Central memory CD8-positive, alpha-beta T cell (primary cell): ENCODE measurements at regions not wholly inside any gene's neighbourhood (a gene's known extent, or its start where the extent isn't known, plus 50 kb on each side); places are given as distances from the start of the nearest gene placed in this dataset.
"Not testable (repeated sequence)": the region's sequence is repeated elsewhere in the genome, so short reads cannot be mapped to it uniquely, and the experiment has no call there.

Experiments
- ATAC-seq: fragments of 150-1000 bp; cut with Tn5 transposase; replicated peaks from 2 replicates; pipeline ENCODE4 v1.10.0; 2022; ENCODE audit warnings: mild to moderate bottlenecking, moderate FRiP score, moderate number of reproducible peaks; ENCODE audit not compliant: poor library complexity, severe bottlenecking; ENCODE audit errors: extremely low read depth
- DNase-seq, 2 donors: peaks; one replicate each; pipeline ENCODE4 v3.0.0; 2021; ENCODE audit warnings: low spot score in 2 of 2
- H3K27ac Mint-ChIP-seq: one replicate; pipeline ENCODE4 v1.8.0; 2022; ENCODE audit warnings: low read depth, mild to moderate bottlenecking, moderate library complexity, mixed read lengths
- H3K27me3 Mint-ChIP-seq: one replicate; pipeline ENCODE4 v1.8.0; 2022; ENCODE audit warnings: mixed read lengths
- H3K36me3 Mint-ChIP-seq: one replicate; pipeline ENCODE4 v1.8.0; 2022; ENCODE audit warnings: mild to moderate bottlenecking, moderate library complexity, mixed read lengths; ENCODE audit not compliant: insufficient read depth
- H3K4me1 Mint-ChIP-seq: one replicate; pipeline ENCODE4 v1.8.0; 2022; ENCODE audit warnings: mixed read lengths
- H3K4me3 Mint-ChIP-seq: one replicate; pipeline ENCODE4 v1.8.0; 2022; ENCODE audit warnings: mild to moderate bottlenecking, moderate library complexity, mixed read lengths
- H3K9me3 Mint-ChIP-seq: one replicate; pipeline ENCODE4 v1.8.0; 2022; ENCODE audit warnings: mixed read lengths

GRCh38 chr4:96455045-96455720 lies 615.3 kb downstream of the PDHA2 start:
- no peaks in the 10 kb centered on the region for H3K4me1 Mint-ChIP-seq
- ATAC-seq = no peak
- peaks cover 1% of the 10 kb centered on the region for H3K36me3 Mint-ChIP-seq
- DNase-seq = no peak
- H3K4me3 Mint-ChIP-seq = no peak overlapping the region
- no peak overlapping the region for H3K27ac Mint-ChIP-seq
- no peaks in the 10 kb centered on the region for H3K27me3 Mint-ChIP-seq
- H3K9me3 Mint-ChIP-seq = peaks cover 7% of the 10 kb centered on the region

GRCh38 chr4:96458031-96458430 lies 618.1 kb downstream of the PDHA2 start:
- H3K36me3 Mint-ChIP-seq, H3K27ac Mint-ChIP-seq, H3K4me3 Mint-ChIP-seq, DNase-seq, H3K4me1 Mint-ChIP-seq, ATAC-seq, H3K27me3 Mint-ChIP-seq, H3K9me3 Mint-ChIP-seq: not testable (repeated sequence)

GRCh38 chr4:96459105-96459504 lies 619.2 kb downstream of the PDHA2 start:
- peaks cover 16% of the 10 kb centered on the region for H3K9me3 Mint-ChIP-seq
- H3K27me3 Mint-ChIP-seq = no peaks in the 10 kb centered on the region
- DNase-seq (no peak), ATAC-seq (no peak)
- no peak overlapping the region for H3K4me3 Mint-ChIP-seq
- H3K27ac Mint-ChIP-seq = no peak overlapping the region
- H3K36me3 Mint-ChIP-seq = peaks cover 1% of the 10 kb centered on the region
- H3K4me1 Mint-ChIP-seq = no peaks in the 10 kb centered on the region

DNA sequence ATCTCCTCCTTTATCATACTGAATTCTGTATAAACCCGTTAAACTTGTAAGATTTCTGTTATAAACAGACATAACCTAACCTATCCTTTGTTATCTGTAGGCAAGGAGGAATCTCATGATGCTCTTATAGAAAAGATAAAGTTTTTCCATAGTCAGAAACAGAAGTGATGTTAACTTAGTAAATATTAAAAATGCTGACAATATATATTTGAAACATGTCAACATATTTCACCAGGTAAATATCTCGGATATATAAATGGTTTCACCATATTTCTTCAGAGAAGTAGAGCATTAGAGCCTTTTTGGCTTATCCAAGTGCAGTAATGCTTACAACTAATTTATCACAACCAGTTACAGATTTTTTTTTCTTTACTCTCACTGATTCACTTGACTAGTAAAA lies 625.9 kb downstream of the PDHA2 start:
- no peak for DNase-seq
- peaks cover 21% of the 10 kb centered on the region for H3K9me3 Mint-ChIP-seq
- no peak overlapping the region for H3K27ac Mint-ChIP-seq
- no peak overlapping the region for H3K4me3 Mint-ChIP-seq
- H3K4me1 Mint-ChIP-seq = no peaks in the 10 kb centered on the region
- no peaks in the 10 kb centered on the region for H3K27me3 Mint-ChIP-seq
- H3K36me3 Mint-ChIP-seq = peaks cover 2% of the 10 kb centered on the region
- no peak for ATAC-seq

- H3K4me3 Mint-ChIP-seq = no peak overlapping the region
- H3K36me3 Mint-ChIP-seq = no peaks in the 10 kb centered on the region
- H3K27me3 Mint-ChIP-seq = no peaks in the 10 kb centered on the region
- no peaks in the 10 kb centered on the region for H3K4me1 Mint-ChIP-seq
- DNase-seq (no peak), ATAC-seq (no peak)
- peaks cover 10% of the 10 kb centered on the region for H3K9me3 Mint-ChIP-seq
- no peak overlapping the region for H3K27ac Mint-ChIP-seq
Measured at GRCh38 chr4:96471956-96472867, 632.3 kb downstream of the PDHA2 start.

GRCh38 chr4:96473246-96473645 lies 633.4 kb downstream of the PDHA2 start:
- Mint-ChIP-seq H3K27me3 (no peaks in the 10 kb centered on the region), H3K4me1 (no peaks in the 10 kb centered on the region), H3K4me3 (no peak overlapping the region), H3K36me3 (no peaks in the 10 kb centered on the region), H3K27ac (no peak overlapping the region), H3K9me3 (peaks cover 20% of the 10 kb centered on the region)
- no peak for DNase-seq
- no peak for ATAC-seq

DNA sequence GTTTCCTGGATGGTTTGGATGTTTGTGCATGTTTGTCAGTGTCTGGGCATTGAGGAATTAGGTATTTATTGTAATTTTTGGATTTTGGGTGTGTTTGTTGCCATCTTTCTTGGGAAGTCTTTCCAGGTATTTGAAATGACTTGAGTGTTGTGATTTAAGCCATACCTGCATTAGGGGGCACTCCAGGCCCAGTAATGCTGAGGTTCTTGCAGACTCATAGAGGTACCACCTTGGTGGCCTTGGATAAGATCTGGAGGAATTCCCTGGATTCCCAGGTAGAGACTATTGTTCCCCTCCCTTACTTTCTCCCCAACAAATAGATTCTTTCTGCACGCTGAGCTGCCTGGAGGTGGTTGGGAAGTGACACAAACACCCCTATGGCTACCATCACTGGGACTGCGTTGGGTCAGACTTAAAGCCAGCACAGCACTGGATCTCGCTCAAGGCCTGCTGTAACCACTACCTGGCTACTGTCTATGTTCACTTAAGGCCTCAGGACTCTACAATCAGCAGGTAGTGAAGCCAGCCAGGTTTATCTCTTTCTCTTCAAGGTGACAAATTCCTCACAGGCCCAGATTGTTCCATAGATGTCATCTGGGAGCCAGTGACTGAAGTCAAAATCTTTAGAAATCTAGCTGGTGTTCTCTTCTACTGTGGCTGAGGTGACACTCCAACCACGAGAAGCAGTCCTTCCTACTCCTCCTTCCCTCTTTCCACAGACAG lies 643.6 kb downstream of the PDHA2 start:
- Mint-ChIP-seq H3K36me3 (no peaks in the 10 kb centered on the region), H3K27ac (no peak overlapping the region), H3K4me3 (no peak overlapping the region), H3K9me3 (peaks cover 30% of the 10 kb centered on the region), H3K27me3 (no peaks in the 10 kb centered on the region), H3K4me1 (no peaks in the 10 kb centered on the region)
- DNase-seq (no peak), ATAC-seq (no peak)

- Mint-ChIP-seq H3K27me3 (no peaks in the 10 kb centered on the region), H3K4me1 (no peaks in the 10 kb centered on the region), H3K27ac (no peak overlapping the region), H3K36me3 (no peaks in the 10 kb centered on the region), H3K4me3 (no peak overlapping the region), H3K9me3 (peaks cover 29% of the 10 kb centered on the region)
- DNase-seq (no peak), ATAC-seq (no peak)
Measured at GRCh38 chr4:96486563-96486962, 646.7 kb downstream of the PDHA2 start.

DNA sequence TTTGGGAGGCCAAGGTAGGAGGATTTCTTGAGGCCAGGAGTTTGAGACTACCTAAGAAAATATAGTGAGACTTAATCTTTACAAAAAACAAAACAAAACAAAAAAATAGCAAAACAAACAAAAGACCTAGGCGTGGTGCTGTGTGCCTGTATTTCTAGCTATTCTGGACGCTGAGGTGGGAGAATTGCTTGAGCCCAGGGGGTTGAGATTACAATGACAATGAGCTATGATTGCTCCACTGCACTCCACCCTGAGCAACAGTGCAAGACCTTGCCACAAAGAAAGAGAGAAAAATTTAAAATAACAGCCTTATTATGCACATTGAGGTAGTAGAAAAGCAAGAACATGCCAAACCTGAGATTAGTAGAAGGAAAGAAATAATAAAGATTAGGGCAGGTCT lies 657.7 kb downstream of the PDHA2 start:
- Mint-ChIP-seq H3K9me3 (peaks cover 13% of the 10 kb centered on the region), H3K36me3 (no peaks in the 10 kb centered on the region), H3K4me1 (no peaks in the 10 kb centered on the region), H3K4me3 (no peak overlapping the region), H3K27me3 (no peaks in the 10 kb centered on the region), H3K27ac (peak overlapping the region; percentile 48)
- ATAC-seq (no peak), DNase-seq (no peak)

DNA sequence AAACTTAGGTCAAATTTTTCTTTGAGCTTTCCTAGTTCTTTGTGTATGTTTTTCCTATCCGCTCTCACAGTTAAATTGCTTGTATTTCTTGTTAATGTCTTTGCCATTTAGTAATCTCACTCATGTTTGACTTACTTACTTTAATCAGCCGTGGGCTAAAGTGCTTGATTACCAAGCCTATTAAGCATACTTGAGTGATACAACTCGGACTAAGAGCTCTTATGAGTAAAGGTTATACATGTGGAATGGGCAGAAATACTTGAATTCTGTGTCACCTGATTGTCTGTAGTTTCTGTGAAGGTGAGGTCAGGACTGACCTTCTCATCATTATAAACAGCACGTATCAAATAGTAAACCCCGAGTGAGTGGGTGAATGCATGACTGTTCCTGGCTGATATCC lies 664.5 kb downstream of the PDHA2 start:
- Mint-ChIP-seq H3K27me3 (no peaks in the 10 kb centered on the region), H3K4me1 (no peaks in the 10 kb centered on the region), H3K4me3 (no peak overlapping the region), H3K36me3 (peaks cover 1% of the 10 kb centered on the region), H3K27ac (no peak overlapping the region), H3K9me3 (peaks cover 17% of the 10 kb centered on the region)
- ATAC-seq (no peak), DNase-seq (no peak)

DNA sequence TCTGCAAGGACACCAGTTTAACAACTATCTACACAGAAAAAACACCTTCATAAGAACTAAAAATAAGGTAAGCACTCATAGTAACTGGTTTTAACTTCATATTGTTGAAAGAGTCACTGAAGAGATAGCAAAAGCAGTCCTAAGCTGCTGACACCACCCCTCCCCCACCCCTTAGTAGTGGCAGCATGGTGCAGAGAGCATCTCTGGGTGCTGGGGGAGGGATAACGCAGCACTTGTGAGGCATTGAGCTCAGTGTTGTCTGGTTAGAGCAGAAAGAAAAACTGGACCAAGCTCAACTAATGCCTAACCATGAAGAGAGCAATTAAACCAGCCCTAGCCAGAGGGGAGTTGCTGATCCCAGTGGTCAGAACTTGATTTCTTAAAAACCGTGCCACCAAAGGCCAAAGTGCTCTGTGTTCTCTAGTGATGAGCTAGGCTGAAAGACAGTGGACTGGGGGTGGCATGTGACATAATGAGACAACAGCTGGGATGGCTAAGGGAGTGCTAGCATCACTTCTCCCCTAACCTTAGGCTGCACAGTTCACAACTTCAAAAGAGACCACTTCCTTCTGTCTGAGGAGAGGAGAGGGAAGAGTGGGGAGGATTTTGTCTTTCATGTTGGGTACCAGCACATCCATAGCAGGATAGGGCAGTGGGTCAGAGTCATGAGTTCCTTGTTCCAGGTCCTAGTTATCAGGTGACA lies 669.3 kb downstream of the PDHA2 start:
- H3K36me3 Mint-ChIP-seq = no peaks in the 10 kb centered on the region
- no peaks in the 10 kb centered on the region for H3K27me3 Mint-ChIP-seq
- no peak overlapping the region for H3K4me3 Mint-ChIP-seq
- no peaks in the 10 kb centered on the region for H3K4me1 Mint-ChIP-seq
- H3K9me3 Mint-ChIP-seq = peaks cover 34% of the 10 kb centered on the region
- no peak for DNase-seq
- no peak for ATAC-seq
- H3K27ac Mint-ChIP-seq = no peak overlapping the region

DNA sequence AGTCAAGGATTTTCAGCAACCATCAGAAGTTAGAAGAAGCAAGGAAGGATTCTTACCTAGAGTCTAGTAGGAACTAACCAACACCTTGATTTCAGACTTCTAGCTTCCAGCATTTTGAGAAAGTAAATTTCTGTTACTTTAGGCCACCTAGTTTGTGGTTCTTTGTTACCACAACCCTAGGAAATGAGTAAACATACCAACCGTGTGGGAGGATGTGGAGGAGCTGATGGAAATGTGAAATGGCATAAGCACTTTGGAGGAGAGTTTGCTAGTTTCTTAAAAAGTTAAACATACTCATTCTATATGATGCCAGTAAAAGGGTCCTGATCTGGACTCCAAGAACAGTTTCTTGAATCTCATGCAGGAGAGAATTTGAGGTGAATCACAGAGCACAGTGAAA lies 679.4 kb downstream of the PDHA2 start:
- H3K27me3 Mint-ChIP-seq = no peaks in the 10 kb centered on the region
- DNase-seq (no peak), ATAC-seq (no peak)
- H3K4me3 Mint-ChIP-seq = no peak overlapping the region
- H3K27ac Mint-ChIP-seq = no peak overlapping the region
- no peaks in the 10 kb centered on the region for H3K36me3 Mint-ChIP-seq
- peaks cover 7% of the 10 kb centered on the region for H3K9me3 Mint-ChIP-seq
- H3K4me1 Mint-ChIP-seq = no peaks in the 10 kb centered on the region
